ENCODE measurements at regions not wholly inside any gene's neighbourhood (a gene's known extent, or its start where the extent isn't known, plus 50 kb on each side); places are given as distances from the start of the nearest gene placed in this dataset.
A peak's percentile ranks its signal among the peaks of the same experiment; 100 is the strongest.

- no peaks in the 10 kb centered on the region for H3K27me3 ChIP-seq
- peaks cover 0 to 40% (median 17%) of the 10 kb centered on the region in 4 donors for H3K4me1 ChIP-seq
- H3K9me3 ChIP-seq, result no peaks in the 10 kb centered on the region
- no peak overlapping the region for H3K27ac ChIP-seq
- no peaks in the 10 kb centered on the region for H3K36me3 ChIP-seq
- no peak for DNase-seq
- no peak for TF ChIP-seq CTCF (IDR thresholded peaks at IDR 0.05)
- intact Hi-C loops (cut with DNase I; ENCODE audit: low total_unique reads), result loop anchor here (10.0 kb wide), 1 partner anchor 522 kb away; the partner anchor contains the start of gene PRKCI
- no peak overlapping the region for H3K4me3 ChIP-seq
Observed at GRCh38 chr3:170746175-170746942, 123.6 kb downstream of the RPL22L1 start.

- intact Hi-C loops (cut with DNase I; ENCODE audit: low total_unique reads), result loop anchor here (10.0 kb wide), 1 partner anchor 520 kb away; the partner anchor contains the start of gene PRKCI
- H3K9me3 ChIP-seq, result no peaks in the 10 kb centered on the region
- no peak for DNase-seq
- no peak overlapping the region for H3K4me3 ChIP-seq
- no peak overlapping the region for H3K27ac ChIP-seq
- no peaks in the 10 kb centered on the region for H3K27me3 ChIP-seq
- H3K36me3 ChIP-seq, result no peaks in the 10 kb centered on the region
- peaks cover 0 to 40% (median 18%) of the 10 kb centered on the region in 4 donors for H3K4me1 ChIP-seq
- no peak for TF ChIP-seq CTCF (IDR thresholded peaks at IDR 0.05)
Observed at GRCh38 chr3:170745211-170745718, 124.7 kb downstream of the RPL22L1 start.

GRCh38 chr3:170741756-170742529 is 128.1 kb downstream of the RPL22L1 start:
- intact Hi-C loops (cut with DNase I; ENCODE audit: low total_unique reads), result loop anchor here (10.0 kb wide), 1 partner anchor 517 kb away; the partner anchor contains the start of gene PRKCI
- Histone ChIP-seq H3K36me3 (no peaks in the 10 kb centered on the region), H3K4me3 (no peak overlapping the region), H3K27ac (peak overlapping the region; percentile 81 to 84), H3K4me1 (peaks cover 0 to 34% (median 15%) of the 10 kb centered on the region in 4 donors), H3K9me3 (no peaks in the 10 kb centered on the region), H3K27me3 (no peaks in the 10 kb centered on the region)
- TF ChIP-seq CTCF (IDR thresholded peaks at IDR 0.05), result no peak
- DNase-seq, result no peak

- peaks cover 0 to 34% (median 15%) of the 10 kb centered on the region in 4 donors for H3K4me1 ChIP-seq
- H3K27me3 ChIP-seq, result no peaks in the 10 kb centered on the region
- H3K9me3 ChIP-seq, result no peaks in the 10 kb centered on the region
- peak overlapping the region; percentile 81 to 84 for H3K27ac ChIP-seq
- intact Hi-C loops (cut with DNase I; ENCODE audit: low total_unique reads), result loop anchor here (10.0 kb wide), 1 partner anchor 516 kb away; the partner anchor contains the start of gene PRKCI
- peak overlapping the region; percentile 23 to 26 for H3K4me3 ChIP-seq
- peak; percentile 80 to 83 for DNase-seq
- no peak for TF ChIP-seq CTCF (IDR thresholded peaks at IDR 0.05)
- no peaks in the 10 kb centered on the region for H3K36me3 ChIP-seq
Observed at GRCh38 chr3:170740726-170741591, 129.0 kb downstream of the RPL22L1 start.

- H3K27ac ChIP-seq, result peak overlapping the region; percentile 81 to 84
- DNase-seq, result no peak
- no peaks in the 10 kb centered on the region for H3K9me3 ChIP-seq
- no peaks in the 10 kb centered on the region for H3K36me3 ChIP-seq
- no peak for TF ChIP-seq CTCF (IDR thresholded peaks at IDR 0.05)
- H3K27me3 ChIP-seq, result no peaks in the 10 kb centered on the region
- H3K4me3 ChIP-seq, result no peak overlapping the region
- intact Hi-C loops (cut with DNase I; ENCODE audit: low total_unique reads), result loop anchor here (10.0 kb wide), 1 partner anchor 515 kb away; the partner anchor contains the start of gene PRKCI
- H3K4me1 ChIP-seq, result peaks cover 0 to 28% (median 15%) of the 10 kb centered on the region in 4 donors
Observed at GRCh38 chr3:170740285-170740684, 129.7 kb downstream of the RPL22L1 start.

Data from tibial artery (tissue), 4 donors.